Lung (tissue), 11 donors: ENCODE measurements at regions not wholly inside any gene's neighbourhood (a gene's known extent, or its start where the extent isn't known, plus 50 kb on each side); places are given as distances from the start of the nearest gene placed in this dataset.

Experiments
- ATAC-seq: fragments of 200-7000 bp; cut with Tn5 transposase; one replicate; pipeline ENCODE4 v1.9.1; 2020; ENCODE audit warnings: moderate number of reproducible peaks; ENCODE audit not compliant: insufficient read depth, low FRiP score
- DNase-seq, 3 donors: peaks; one replicate each; pipeline ENCODE4 v3.0.0-alpha.2; 2013 to 2017
- H3K27ac ChIP-seq, 2 donors: one replicate each; pipeline ENCODE4 v1.5.1; 2013; ENCODE audit warnings: mild to moderate bottlenecking in 2 of 2, moderate library complexity in 2 of 2, control low read depth in 1 of 2, inconsistent platforms in 1 of 2, low read depth in 1 of 2, low read length in 1 of 2
- H3K27me3 ChIP-seq, 3 donors: one replicate each; pipeline ENCODE4 v1.5.1; 2013; ENCODE audit warnings: low read length in 2 of 3; ENCODE audit not compliant: control insufficient read depth in 3 of 3, insufficient read depth in 3 of 3
- H3K36me3 ChIP-seq, 4 donors: one replicate each; pipeline ENCODE4 v1.5.1; 2013; ENCODE audit warnings: low read length in 4 of 4, mild to moderate bottlenecking in 1 of 4, moderate library complexity in 1 of 4; ENCODE audit not compliant: control insufficient read depth in 4 of 4, insufficient read depth in 4 of 4
- H3K4me1 ChIP-seq, 5 donors: one replicate each; pipeline ENCODE4 v1.5.1; 2013; ENCODE audit warnings: low read length in 5 of 5, mild to moderate bottlenecking in 2 of 5, moderate library complexity in 1 of 5; ENCODE audit not compliant: control insufficient read depth in 5 of 5, insufficient read depth in 5 of 5
- H3K4me3 ChIP-seq: one replicate; pipeline ENCODE4 v1.5.1; 2013; ENCODE audit warnings: mild to moderate bottlenecking, control low read depth, moderate library complexity
- H3K9ac ChIP-seq, 2 donors: one replicate each; pipeline ENCODE4 v1.5.1; 2013; ENCODE audit warnings: low read length in 2 of 2, control low read depth in 1 of 2; ENCODE audit not compliant: insufficient read depth in 1 of 2
- H3K9me3 ChIP-seq, 4 donors: one replicate each; pipeline ENCODE4 v1.5.1; 2013; ENCODE audit warnings: low read length in 3 of 4, mild to moderate bottlenecking in 1 of 4, moderate library complexity in 1 of 4; ENCODE audit not compliant: control insufficient read depth in 4 of 4, insufficient read depth in 3 of 4
- CTCF ChIP-seq: IDR thresholded peaks from 2 replicates; pipeline ENCODE4 v1.5.1; 2012; ENCODE audit warnings: mild to moderate bottlenecking; ENCODE audit errors: control extremely low read depth, extremely low read depth
- WGBS, 2 donors: extraction: QIAGEN DNeasy Blood & Tissue Kit; methylation state at CpG; one replicate each; pipeline ENCODE4 v1.1.7; 2013; 5-methylcytosine and 5-hydroxymethylcytosine counted together
- donor health status: control.
- donor health status: control.
- donor health status: Bipolar disorder and iron deficiency.
- donor health status: healthy.
- donor health status: DM: yes; HTN: yes; CAD: no.

DNA sequence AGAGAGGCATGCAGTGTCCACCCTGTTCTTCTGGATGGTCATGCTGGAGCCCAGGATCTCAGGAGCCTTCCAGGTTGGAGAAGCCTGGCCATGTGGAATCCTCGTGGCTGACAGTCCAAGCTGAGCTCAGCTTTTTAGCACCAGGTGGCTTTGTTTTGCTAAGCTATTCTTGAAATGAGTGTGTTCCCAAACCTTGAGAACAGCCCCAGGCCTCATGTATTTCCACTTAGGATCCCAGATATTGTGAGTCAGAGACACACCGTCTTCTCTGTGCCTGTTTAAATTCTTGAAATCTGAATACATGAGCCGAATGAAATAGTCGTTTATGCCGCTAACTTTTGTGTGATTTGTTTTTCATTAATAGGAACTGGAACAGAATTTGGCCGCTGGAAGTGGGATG lies 61.2 kb downstream of the IRX2 start:
- Histone ChIP-seq H3K27me3 (no peaks in the 10 kb centered on the region), H3K27ac (no peak overlapping the region), H3K9me3 (peaks cover 0 to 4% (median 1%) of the 10 kb centered on the region in 4 donors), H3K9ac (no peak overlapping the region), H3K36me3 (no peaks in the 10 kb centered on the region), H3K4me3 (no peak overlapping the region), H3K4me1 (peaks cover 0 to 5% (median 0%) of the 10 kb centered on the region in 5 donors)
- ATAC-seq = no peak
- WGBS, 2 donors = 67 to 85% methylated on average over 6 of the region's 6 CpGs
- TF ChIP-seq CTCF = no peak
- no peak for DNase-seq

DNA sequence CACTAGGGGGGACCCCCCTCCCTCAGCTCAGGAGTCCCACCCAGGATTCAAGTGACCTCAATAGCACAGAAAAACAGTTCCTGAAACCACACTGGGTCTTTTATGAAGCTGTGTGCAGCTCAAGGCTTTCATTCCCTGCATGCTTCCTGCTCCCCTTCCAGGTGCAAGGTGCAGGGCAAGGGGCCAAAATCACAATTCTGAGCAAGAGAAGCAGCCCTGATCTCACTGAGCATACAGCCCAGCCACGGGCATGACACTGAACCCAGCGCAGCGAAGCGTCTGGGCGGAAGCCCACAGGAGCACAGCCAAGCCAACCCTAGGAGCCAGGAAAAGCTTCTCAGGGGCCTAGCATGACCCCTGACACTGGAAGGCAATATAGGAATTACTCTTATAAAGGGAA lies 62.9 kb downstream of the IRX2 start:
- no peak overlapping the region for H3K27ac ChIP-seq
- H3K36me3 ChIP-seq = no peaks in the 10 kb centered on the region
- peaks cover 0 to 8% (median 0%) of the 10 kb centered on the region in 5 donors for H3K4me1 ChIP-seq
- DNase-seq (peak in 1 of 3 donors; percentile 8), ATAC-seq (no peak)
- no peak overlapping the region for H3K4me3 ChIP-seq
- TF ChIP-seq CTCF = no peak
- H3K9ac ChIP-seq = no peak overlapping the region
- WGBS, 2 donors = 84 to 90% methylated on average over 5 of the region's 5 CpGs
- peaks cover 0 to 4% (median 1%) of the 10 kb centered on the region in 4 donors for H3K9me3 ChIP-seq
- H3K27me3 ChIP-seq = no peaks in the 10 kb centered on the region

DNA sequence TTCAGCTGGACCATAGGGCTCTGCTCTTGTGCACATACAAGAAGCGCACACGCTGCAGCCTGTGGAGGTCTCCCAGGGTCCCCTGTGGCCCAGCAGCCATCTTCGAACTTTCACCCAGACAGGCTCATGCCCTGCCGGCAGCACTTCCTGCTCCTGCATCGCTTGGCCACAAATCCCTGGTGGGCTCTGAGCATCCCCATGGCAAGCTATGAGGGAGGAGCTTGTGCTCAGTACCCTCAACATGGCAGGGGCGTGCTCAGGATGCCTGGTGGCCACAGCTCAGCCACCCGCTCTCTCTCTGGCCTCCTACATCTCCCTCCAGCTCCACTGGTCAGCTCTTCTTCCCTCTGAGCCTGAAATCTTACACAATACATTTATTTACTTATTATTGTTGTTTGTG lies 63.7 kb downstream of the IRX2 start:
- TF ChIP-seq CTCF = no peak
- ATAC-seq (no peak), DNase-seq (no peak)
- WGBS, 2 donors = 83 to 86% methylated on average over 7 of the region's 7 CpGs
- peaks cover 0 to 4% (median 1%) of the 10 kb centered on the region in 4 donors for H3K9me3 ChIP-seq
- peaks cover 0 to 8% (median 0%) of the 10 kb centered on the region in 5 donors for H3K4me1 ChIP-seq
- no peaks in the 10 kb centered on the region for H3K27me3 ChIP-seq
- H3K4me3 ChIP-seq = no peak overlapping the region
- no peak overlapping the region for H3K27ac ChIP-seq
- H3K36me3 ChIP-seq = no peaks in the 10 kb centered on the region
- H3K9ac ChIP-seq = no peak overlapping the region
